ENCODE measurements at regions not wholly inside any gene's neighbourhood (a gene's known extent, or its start where the extent isn't known, plus 50 kb on each side); places are given as distances from the start of the nearest gene placed in this dataset.

GRCh38 chr2:121860758-121861227, 105.3 kb downstream of the TSN start:
- no peak for DNase-seq (ENCODE audit: low read depth)

DNA sequence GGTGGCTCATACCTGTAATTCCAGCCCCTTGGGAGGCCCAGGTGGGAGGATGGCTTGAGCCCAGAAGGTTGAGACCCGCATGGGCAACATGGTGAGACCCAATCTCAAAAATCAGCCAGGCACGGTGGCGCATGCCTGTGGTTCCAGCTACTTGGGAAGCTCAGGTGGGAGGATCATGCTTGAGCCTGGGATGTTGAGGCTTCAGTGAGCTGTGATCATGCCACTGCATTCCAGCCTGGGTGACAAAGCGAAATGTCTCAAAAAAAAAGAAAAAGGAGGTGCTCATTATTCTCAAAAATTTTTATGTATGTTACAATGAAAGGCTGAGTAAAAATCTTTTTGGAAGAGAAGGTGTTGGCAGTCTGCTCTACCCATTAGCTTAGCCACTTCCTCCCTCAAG, 106.8 kb downstream of the TSN start:
- no peak for DNase-seq (ENCODE audit: low read depth)

DNA sequence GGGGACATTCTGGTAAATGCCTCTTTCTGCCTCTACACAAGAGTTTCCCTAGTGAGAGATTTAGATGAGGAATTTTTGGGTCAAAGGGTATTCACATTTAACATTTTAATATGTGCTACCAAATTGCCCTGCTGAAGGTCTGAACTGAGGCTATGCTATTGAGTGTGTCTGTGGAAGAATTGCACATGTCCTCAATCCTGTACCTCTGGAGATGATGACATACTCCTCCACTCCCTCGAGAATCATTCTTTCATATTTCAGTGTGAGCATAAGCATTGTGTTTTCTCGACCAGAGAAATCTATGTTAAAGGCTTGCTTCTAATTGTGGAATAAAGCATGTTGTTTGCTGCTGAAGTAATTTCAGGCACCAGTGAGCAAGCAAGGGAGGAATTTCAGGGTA, 110.5 kb downstream of the TSN start:
- no peak for DNase-seq (ENCODE audit: low read depth)

DNA sequence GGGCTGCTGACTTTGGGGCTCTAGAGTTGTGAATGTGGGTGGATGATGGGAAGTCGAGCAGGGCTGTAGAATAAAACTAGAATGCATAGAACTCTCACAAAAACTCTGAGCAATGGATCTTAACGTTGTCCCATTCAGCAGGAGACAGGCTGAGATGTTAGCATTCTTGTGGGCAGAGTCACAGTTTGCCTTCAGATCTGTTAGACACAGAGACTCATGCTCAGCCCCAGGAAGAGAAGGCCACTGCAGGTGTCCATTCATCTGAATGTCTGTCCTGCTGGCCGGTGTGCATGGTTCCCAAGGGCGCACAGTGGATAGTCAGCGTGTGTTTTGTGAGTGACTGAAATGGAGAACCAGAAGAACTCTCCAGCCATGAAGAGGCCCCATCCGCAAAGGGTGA, 111.3 kb downstream of the TSN start:
- no peak for DNase-seq (ENCODE audit: low read depth)

- no peak for DNase-seq (ENCODE audit: low read depth)
Observed at GRCh38 chr2:121868652-121869051, 113.2 kb downstream of the TSN start.

DNA sequence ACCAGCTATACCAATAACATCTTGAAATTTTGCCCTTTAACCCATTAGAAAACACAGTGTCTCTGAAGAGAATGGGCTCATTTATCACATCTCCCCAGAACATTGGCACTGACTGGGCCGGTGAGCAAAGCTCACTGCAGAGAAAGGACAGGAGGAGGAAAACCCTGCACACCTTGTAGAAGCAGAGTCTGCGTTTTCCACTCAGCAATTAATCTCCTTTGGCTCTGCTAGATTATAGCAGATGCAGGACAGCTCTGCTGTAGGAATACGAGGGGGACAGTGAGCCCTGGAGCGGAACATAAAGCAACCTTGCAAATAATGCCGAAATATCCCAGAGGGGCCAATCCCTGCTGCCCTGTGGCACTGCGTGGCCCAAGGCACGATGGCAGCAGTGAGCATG, 113.9 kb downstream of the TSN start:
- no peak for DNase-seq (ENCODE audit: low read depth)

DNA sequence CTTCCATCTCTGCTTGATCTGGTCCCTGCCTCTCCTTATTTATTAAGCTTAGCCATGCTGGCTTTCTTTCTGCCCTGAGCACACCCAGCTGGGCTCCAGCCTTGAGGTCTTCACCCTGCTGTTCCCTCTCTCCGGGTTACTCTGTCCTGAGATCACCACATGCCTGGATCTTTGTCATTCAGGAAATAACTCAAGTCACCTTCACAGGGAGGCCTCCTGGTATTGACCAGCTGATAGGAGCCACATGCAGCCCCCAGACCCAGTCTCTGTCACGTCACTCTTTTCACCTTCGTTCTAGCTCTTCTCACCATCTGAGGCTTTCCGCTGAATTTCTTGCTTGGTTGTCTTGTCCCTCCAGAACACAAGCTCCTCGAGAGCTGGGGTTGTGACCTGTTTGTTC, 114.4 kb downstream of the TSN start:
- no peak for DNase-seq (ENCODE audit: low read depth)

- DNase-seq (ENCODE audit: low read depth), result no peak
Observed at GRCh38 chr2:121872651-121873050, 117.2 kb downstream of the TSN start.

GRCh38 chr2:121873864-121874263, 118.4 kb downstream of the TSN start:
- DNase-seq (ENCODE audit: low read depth), result no peak

DNA sequence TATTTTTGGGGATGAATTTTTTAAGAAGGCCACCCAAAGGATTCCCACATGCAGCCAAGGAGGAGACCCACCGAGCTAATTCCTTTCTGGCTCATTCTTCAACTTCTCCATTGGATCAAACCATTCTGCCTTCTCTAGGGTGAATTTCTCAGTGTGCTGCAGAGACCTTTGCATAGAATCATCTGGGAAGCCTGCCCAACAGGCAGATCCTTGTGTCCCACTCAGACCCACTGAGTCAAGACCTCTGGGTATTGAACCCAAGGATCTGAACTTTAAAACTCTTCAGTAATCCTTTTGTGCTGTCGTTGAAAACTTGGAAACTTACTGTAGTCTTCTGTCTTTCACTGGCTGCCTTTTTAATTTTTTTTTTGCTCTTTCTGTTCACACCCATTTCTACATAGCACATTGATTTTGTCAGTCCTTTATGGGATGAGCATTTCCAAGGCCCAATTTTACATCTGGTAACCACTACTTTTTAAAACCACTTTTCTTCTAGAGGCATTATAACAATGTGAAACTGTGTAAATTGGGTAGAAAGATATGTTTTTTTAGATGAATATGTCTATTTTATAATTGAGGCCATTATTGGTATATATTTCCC, 120.2 kb downstream of the TSN start:
- no peak for DNase-seq (ENCODE audit: low read depth)

DNA sequence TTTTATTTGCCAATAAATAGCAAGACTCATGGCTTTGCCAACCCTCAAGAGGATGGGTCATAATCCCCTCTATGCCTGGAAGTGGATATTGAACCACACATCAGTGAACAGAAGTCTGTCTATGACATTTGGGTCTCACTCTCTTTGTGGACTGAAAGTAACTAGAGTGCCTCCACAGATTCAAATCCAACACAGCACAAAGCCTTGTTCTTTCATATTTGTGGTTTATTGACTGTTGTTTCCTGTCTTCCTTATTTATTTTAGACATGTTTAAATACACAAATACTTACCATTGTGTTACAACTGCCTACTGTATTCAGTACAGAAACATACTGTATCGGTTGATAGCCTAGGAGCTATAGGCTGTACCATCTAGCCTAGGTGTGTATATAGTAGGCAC, 121.9 kb downstream of the TSN start:
- no peak for DNase-seq (ENCODE audit: low read depth)

GRCh38 chr2:121880283-121880682, 124.8 kb downstream of the TSN start:
- no peak for DNase-seq (ENCODE audit: low read depth)

DNA sequence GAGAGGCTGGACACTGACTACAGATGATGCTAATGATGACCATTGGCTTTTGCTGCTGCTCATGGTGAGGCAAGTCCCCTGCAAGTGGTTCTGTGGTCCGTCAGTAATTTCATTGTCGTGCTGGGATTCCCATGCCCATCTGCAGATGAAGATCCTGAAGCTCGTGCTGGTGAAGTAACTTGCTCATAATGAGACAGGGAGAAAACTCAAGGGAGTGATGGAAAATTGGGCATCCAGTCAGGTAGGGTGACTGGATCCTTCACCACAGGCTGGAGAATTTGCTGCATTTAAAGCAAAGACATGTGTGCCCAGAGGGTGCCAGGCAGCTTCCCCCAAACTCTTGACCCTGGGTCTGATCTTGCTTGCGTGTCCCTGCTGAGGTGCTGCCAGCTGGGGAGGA, 125.6 kb downstream of the TSN start:
- DNase-seq (ENCODE audit: low read depth), result no peak

- no peak for DNase-seq (ENCODE audit: low read depth)
Observed at GRCh38 chr2:121881950-121882349, 126.5 kb downstream of the TSN start.

GRCh38 chr2:121884078-121884477, 128.6 kb downstream of the TSN start:
- DNase-seq (ENCODE audit: low read depth), result no peak

- DNase-seq (ENCODE audit: low read depth), result no peak
Observed at GRCh38 chr2:121884511-121884921, 129.1 kb downstream of the TSN start.

DNA sequence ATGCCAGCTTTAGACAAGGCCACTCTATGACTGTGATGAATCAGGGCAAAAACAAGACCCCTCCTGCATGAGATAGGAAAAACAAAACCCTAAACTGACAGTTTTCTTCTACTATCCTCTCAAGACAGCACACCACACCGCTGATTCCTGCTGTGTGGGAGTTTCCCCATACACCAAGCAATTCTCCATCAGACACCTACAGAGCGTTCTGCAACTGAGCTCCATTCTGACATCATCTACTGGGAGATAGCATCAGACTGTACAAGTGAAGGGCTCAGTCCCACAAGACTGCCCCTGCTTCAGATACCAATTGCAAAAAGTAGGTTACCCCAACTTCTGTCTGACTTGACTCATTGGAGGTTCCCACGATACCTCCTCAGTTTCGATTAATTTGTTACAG, 130.6 kb downstream of the TSN start:
- no peak for DNase-seq (ENCODE audit: low read depth)

- no peak for DNase-seq (ENCODE audit: low read depth)
Observed at GRCh38 chr2:121887513-121888188, 132.2 kb downstream of the TSN start.

DNA sequence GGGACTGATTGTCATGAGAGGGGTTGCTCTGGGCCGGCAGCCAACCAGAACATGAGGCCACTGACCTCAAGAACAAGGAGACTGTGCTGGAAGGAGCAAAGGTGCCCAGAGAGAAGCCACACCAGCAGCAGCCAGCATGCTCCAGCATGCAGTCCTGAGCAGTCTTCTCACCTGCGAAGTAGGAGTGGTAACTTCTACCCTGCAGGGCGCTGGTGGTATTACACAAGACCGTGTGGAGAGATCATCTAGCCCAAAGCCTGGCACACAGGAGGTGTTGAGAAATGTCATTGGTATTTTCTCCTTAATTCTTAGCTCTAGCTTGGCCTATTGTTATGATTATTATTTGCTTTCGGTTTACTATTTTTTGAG, 132.7 kb downstream of the TSN start:
- no peak for DNase-seq (ENCODE audit: low read depth)

DNA sequence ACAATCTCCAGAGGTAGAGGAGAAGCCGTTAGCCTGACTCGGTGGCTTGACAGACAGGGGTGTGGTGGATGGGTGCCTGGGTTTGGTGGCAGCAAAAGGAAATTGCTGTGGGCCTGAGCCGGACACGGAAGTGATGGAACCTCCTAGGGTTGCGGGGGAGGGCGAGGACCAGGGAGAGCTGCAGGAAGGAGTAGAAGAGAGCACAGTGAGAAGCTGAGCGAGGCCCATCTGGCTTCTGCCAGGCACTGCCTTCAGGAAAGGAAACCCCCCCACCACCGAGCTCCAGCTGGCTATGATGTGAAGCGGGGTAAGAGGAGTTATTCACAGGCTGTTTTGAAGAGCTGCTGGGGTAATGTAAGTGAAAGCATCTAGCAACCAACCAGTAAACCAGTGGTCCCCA, 134.6 kb downstream of the TSN start:
- DNase-seq (ENCODE audit: low read depth), result no peak

GRCh38 chr2:121895723-121896571, 140.5 kb downstream of the TSN start:
- no peak for DNase-seq (ENCODE audit: low read depth)

DNA sequence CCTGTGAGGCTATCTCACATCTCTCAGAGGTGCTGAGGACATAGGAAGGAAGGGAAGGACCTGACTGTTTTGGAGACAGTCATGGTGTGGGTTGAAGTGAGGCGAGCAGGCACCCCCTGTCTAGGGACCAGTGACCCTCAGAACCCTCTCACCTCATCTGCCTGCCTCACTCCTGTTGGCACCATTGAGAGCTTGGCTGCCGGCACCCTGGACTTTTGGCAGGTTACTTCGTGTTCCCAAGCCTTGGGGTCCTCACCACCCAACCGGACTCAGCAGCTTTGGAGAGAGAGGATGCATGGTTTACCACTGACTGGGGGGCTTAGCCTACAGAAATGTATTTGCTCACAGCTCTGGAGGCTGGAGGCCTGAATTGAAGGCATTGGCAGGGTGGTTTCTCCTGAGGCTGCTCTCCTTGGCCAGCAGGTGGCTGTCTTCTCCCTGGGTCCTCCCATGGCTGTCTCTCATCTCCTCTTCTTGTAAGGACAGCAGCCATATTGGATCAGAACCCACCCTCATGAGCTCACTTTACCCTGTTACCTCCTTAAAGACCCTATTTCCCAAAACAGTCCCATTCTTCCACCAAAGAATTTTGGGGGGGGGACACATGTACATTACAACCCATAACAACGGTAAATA, 142.0 kb downstream of the TSN start:
- peak; percentile 55 for DNase-seq (ENCODE audit: low read depth)

- no peak for DNase-seq (ENCODE audit: low read depth)
Observed at GRCh38 chr2:121898483-121898882, 143.0 kb downstream of the TSN start.

Data from HS-27A (cell line).